ENCODE measurements at regions not wholly inside any gene's neighbourhood (a gene's known extent, or its start where the extent isn't known, plus 50 kb on each side); places are given as distances from the start of the nearest gene placed in this dataset.
"Not testable (repeated sequence)": the region's sequence is repeated elsewhere in the genome, so short reads cannot be mapped to it uniquely, and the experiment has no call there.

DNA sequence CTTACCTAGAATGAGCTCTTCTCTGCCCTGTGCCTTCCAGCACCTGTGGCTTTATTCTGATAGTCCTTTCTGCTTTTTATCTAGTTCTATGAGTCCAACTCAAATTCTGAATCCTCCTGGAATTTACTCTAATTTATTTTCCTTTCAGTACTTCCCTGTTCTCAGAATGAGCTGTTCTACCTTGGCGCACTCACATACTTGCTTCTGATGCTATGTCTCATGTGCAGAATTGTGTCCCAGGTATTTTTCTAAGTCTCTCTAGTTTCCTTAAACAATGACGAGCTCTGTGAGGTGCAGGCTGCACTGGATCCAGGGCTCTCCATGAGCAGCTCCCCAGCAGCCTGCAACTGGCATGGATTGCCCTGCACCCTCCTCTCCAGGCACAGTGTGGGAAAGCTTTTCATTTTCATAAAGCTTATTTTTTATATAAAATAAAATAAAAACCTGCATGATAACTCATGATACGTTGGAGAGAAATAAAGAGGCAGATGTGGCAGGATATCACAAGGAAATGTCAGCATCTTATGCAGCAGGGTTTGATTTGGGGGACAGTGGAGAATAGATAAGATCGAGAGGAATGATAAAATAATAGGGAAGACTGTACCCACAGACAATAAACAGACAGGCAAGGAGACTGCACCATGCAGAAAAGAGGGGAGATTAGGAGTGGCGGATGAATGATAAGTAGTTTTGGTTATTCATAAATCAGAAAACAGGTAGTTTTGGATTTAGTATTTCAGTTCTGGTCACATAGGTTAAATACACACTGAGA lies 258.2 kb upstream of the POM121L12 start:
- no peak for DNase-seq

DNA sequence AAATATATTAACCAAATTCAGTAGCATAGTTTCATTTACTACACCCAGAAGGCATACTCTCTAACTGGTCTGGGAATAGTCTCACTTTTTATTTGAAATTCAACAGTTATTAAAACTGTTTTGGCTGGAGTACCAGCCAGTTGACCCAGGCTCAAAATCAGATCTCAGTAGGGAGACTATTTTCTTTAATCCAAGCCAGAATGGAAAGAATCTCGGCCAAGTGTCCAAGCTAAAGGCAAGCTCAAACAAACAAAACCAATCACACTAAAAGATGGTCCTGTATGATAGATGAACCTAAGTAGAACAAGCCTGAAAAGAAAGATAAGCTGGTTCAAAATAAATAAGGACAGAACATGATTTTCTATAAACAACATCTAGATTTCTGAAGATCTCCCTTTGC lies 259.6 kb upstream of the POM121L12 start:
- DNase-seq: no peak

DNA sequence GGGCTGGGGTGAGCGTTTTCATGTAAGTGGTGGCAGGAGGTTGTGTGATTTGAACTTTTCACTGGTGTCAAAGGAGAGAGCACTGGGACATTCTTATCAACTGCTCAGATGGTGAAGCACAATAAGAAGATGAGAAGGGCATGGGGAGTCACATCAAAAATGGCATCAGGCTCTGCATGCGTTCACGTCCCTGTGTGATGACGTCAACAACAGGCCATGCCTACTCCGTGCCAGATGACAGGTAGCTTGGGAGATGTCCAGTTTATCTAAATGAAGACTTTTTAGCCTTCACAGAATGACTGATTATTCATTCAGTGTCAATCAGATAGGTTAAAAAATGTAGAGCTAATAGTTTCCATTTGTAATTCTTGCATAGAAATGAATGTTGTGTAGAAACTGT lies 264.3 kb upstream of the POM121L12 start:
- no peak for DNase-seq

DNA sequence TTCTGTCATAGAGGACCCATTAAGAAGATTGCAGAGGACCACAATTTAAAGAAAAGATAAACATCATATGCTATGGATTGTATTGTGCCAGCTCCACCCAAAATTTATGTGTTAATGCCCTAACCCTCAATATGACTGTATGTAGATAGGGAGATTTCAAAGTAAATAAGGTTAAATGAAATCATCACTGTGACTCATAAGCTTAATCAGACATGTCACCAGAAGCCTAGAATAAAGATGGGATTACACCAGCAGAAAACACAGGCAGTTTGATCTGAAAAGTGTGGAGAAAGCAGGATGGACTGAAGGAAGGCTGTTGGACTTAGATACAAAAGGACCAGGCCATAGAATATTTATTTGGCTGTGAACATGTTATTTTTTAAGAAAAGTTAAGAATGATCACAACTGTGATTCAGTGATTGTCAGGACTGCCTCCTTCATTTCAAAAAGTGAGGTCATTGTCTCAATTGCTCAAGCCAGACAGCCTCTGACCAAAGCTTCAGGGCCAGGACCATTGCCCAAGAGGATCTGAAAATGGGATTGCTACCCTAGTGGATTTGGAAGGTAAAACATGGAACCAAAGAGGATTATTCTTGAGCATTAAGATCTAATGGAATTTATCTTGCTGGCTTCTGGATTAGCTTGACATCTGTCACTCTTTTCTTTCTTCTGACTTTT lies 270.8 kb upstream of the POM121L12 start:
- no peak for DNase-seq

DNA sequence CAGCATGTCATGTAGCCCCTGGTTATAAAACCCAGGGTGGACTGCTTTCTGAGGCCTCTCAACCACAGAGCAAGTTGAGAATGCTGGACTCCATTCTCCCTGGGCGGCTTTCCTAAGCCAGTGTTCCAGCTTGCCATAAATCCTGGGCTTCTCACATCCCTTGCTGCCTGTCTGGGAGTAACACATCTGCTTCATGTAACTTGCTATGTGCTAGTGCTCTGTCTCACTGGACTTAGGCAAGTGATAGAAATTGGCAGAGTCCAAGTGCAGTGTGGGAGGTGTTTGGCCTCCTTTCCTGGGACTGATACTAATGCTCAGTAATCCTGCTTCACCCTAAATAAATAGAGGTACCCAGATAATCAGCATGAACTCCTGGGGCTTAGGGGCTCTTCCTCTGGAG lies 277.1 kb upstream of the POM121L12 start:
- DNase-seq: no peak

DNA sequence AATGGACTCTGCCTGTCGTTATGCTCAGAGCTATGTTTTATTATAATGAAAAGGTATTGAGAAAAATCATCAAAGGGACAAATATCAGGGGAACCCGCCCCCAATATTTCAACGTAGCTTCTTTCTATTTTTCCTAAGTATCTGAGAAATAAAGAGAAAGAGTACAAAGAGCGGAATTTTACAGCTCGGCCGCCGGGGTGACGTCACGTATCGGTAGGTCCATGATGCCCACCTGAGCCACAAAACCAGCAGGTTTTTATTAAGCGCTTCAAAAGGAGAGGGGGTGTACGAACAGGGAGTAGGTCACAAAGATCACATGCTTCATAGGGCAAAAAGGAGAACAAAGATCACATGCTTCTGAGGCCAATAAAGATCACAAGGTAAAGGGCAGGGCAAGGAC lies 281.6 kb upstream of the POM121L12 start:
- DNase-seq: no peak

DNA sequence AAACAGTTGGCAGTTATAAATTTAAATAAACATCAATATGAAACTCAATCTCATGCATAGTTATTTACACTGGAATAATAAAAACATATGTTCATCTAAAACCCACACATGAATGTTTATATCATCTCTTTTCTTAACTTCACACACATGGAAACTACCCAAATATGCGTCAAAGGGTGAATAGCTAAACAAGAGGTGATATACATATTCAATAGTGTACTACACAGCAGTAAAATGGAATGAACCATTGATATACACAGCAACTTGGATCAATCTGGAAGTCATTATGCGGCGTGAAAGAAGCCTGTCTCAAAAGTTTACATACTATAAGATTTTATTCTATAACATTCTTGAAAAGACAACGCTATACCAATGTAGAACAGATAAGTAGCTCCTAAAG lies 282.5 kb upstream of the POM121L12 start:
- DNase-seq: no peak

DNA sequence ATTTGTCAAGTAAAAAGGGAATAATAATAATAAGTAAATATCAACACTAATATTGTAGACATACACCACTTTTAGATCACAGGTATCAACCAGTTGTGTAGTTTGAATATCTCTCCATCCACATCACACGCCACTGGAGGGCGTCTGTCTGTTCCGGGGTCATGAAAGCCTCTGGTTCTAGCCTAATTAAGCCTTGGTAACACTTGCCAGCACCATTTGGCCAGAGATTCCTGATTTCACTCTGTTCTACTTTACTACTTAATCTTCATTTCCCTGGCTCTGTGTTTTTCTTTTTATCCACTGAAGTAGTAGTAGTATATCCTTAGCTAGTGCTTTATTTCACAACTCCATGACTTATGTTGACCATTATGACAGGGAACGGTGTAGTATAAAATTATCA lies 285.6 kb upstream of the POM121L12 start:
- no peak for DNase-seq

DNA sequence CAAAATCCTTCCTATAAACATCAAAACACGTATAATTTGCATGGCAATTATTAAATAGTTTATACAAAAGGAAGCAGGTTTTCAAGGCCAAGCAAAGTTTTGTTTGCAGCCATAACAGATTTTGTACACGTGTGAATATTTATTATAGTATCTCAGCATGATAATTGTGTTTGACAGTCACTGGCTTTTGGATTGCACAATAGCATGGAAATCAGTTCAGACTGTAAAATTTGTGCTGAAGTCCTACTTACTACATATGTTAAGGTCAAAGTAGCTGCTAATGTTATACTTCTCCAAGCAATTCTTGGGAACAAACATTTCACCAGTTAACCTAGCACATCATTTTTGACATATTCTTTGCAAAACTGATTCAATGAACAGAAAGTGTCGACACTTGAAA lies 287.6 kb upstream of the POM121L12 start:
- no peak for DNase-seq

DNA sequence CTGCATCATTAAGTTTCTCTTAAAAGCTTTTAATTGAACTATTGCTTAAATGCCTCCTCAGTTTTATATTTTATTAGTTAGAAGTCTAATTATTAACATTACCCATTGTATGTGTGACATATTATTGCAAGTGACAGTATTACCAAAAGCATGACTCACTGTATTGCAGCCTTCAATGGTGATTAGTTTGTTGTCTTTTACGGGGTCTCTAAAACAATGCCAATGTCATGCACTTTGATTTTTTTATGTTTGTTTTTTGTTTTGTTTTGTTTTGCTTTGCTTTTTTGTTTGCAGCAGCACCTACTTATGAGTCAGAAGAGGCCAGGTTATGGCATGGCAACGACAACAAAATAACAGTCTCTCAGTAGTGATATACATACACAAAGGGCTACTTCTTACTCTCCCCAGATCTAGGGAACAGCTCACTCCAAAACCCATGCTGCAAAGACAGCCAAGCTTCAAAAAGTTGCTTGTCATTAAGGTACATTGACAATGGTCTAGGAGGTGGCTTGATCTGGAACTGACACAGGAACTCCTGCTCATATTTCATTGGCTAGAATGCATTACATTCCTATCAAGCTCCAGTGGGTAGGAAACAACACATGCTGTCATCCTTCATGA lies 293.7 kb upstream of the POM121L12 start:
- DNase-seq: no peak

DNA sequence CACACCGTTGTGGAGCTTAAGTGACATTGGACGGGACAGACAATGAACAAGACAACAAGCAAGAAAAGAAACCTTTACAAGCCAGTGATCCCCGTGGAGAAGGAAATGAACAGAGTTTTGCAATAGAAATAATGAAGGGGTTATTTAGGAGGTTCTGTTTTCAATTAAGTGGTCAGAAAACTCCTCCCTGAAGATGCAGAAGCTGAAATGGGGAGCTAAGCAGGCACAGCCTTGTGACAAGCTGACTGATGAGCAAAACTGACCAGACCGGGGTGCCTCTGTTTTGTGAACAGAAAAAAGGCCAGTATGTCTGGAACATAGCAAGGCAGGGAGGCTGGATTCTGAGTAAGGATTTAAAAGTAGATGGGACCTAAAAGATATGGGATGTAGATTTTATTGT lies 299.8 kb upstream of the POM121L12 start:
- no peak for DNase-seq

DNA sequence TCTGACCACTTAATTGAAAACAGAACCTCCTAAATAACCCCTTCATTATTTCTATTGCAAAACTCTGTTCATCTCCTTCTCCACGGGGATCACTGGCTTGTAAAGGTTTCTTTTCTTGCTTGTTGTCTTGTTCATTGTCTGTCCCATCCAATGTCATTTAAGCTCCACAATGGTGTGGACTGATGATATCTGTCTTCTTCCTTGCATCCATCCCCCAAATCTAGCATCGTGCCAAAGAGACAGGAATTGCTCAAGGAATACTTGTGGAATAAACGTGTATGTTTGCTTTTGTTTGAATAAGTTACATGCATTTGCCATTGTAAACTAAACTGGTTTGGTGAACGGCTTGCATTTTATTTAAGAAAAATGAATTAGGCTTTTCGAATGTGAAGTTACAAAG lies 306.8 kb upstream of the POM121L12 start:
- DNase-seq: not testable (repeated sequence)

DNA sequence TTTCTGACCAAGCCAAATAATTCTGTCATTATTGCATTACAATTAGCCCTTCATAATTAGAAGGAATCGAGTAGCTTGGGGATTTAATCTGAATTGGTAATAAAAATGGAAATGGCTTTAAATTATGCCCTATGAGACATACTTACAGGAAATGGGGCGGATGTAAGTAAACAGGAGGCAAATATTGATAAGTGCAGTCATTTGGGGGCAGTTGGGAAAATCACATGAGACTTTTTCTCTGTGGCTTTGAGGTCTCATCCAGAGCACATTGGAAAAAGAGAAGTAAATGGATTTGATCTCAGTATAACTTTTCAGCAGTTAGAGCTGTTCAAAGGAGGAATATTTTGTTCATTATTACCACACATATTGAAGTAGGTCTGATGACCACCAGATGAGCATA lies 307.8 kb upstream of the POM121L12 start:
- no peak for DNase-seq

DNA sequence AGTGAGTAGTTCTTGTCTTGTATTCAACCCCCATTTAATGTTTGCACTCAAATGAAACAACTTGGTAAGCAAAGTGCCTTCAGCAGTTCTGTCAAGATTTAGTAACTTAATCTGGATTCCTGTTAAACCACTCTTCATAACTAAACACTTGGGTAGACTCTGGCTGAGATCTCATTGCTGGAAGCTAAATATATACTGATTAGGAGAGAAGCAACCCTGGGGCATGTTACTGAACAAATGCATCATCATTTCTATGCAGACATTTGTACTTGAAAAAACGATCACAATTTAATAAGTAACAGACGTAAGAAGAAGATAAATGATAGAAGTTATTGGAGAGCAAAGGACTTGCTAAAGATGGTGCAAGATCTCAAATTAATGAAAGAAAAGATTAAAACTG lies 308.4 kb upstream of the POM121L12 start:
- no peak for DNase-seq

DNA sequence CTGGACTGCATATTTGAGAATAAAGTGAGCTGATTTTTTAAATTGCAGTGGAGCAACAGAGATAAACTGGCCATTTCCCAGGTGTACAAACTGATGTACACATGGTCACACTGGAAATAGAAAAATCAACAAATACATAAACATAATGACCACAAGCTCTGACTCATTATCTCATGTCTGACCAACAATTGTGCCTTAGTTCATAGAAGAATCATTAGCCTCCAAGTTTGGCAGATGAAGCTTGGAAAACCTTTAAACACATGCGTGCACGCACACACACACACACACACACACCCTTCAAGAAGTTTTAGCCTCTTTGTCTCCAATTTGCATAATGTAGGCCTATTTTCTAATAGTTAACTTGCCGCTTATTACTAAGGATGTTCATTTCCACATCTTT lies 308.9 kb upstream of the POM121L12 start:
- DNase-seq: no peak

DNA sequence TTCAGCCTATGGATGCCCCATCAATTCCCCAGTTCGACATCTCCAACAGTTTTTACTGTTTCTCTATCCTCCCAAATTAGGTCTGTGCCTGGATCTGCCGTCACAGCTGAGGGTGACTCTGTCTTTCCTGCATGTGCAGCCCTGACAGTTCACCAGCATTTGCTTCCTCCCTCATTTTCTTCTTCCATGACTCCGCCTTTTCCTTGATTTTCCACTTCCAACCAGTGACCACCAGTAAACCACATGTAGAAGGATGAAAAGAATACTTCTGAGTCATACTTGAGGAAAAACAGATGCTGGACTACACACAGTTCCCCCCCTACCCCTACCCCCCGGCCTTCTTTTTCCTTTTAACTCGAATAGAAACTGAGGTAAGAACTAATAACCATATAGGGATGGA lies 311.8 kb upstream of the POM121L12 start:
- no peak for DNase-seq

DNA sequence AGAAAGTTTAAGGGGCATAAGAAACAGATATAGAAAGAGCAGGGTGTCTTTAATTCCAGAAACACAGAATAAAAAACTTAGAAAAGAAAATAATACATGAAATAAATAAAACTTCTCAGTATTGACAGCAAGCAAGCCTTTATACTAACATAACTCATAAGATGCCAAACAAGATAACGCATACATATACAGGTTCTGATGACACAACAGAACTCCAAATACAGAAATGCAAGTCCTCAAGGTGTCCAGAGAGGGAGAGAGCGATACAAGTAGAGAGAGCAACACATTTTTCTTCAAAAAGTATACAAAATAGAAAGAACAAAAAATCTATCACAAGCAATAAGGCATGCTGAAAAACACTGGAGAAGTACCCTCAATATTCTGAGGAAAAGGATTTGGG lies 314.6 kb upstream of the POM121L12 start:
- no peak for DNase-seq

DNA sequence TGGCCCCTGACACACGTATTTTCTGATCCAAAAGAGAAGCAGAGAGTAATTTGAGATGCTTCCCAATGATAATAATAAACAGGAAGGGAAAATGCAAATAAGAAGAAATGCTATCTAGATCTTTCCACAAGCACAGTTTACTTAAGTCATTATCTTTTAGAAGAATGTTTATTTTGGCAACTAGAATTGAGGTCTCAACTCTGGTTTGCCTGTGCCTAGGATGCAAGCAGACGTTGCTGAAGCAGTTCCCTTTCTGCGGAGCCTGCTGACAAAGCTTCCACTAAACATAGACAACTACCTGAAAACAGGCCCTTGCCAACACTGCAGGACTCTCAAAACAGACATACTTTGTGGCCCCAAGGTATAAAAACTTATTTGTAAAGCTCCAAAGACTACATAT lies 315.8 kb upstream of the POM121L12 start:
- DNase-seq: no peak

DNA sequence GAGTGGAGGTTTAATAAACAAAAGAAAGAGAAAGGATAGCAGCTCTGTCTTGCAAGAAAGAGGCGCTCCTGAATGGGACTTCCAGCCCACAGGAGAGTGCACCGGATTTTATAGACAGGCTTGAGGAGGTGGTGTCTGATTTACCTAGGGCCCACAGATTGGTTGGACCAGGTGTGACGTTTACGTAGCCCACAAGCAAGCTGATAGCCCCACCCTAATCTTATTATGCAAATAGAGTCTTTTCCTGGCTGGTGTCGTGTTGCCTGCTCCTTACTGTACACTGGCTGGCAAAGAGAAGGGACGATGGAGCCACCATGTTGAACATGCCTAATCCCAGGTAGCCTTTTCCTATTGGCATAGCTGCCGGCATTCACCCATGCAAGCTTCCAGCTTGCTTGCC lies 319.7 kb upstream of the POM121L12 start:
- no peak for DNase-seq

DNA sequence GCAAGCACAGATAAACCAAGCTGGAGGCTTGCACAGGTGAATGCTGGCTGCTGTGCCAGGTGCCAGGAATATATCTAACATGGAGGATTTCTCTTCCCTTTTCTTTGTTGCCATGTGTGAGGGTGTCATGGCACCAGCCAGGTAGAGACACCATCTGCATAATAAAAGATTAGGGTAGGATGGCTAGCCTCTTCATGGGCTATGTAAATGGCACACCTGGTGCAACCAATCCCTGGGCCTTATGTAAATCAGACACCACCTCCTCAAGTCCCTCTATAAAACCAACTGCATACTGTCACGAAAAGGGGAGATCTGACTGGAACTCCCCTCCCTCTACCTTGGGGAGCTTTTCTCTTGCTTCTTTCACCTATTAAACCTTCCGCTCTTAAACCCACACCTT lies 322.5 kb upstream of the POM121L12 start:
- no peak for DNase-seq

DNA sequence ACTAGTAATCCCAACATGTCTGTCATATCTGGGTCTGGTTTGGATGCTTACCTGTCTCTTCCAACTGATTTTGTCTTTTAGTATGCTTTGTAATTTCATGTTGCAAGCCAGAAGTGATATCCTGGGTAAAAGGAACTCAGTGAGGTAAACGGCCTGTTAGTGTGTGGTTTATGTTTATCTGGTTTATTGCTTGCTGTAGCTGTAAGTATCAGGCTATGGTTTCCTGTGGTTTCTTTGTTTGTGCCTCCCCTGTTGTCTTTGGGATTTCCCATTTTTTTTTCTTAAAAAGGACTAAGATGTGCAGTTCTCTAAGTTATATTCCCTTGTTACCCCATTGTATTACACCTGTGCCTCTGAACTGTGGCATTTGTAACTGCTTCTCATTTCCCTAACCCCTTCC lies 323.5 kb upstream of the POM121L12 start:
- DNase-seq: no peak

DNA sequence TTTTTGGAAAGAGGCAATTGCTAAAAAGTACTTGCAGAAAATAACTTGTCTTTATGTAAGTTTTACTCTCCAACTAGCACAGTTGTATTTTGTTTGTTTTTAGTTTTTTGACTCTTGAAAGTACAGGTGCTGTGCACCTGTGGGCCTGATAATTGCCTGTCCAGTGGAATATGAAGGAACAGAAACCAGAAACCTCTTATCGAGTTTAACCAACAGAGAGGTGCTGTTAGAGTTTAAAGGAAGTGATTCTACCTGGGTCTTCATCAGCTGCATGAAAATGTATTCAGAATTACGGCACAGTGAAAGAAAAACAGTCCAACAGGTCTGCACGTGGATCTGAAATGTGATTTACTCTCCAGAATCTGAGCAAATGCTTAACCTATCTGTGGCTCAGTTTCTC lies 326.6 kb upstream of the POM121L12 start:
- DNase-seq: no peak

DNA sequence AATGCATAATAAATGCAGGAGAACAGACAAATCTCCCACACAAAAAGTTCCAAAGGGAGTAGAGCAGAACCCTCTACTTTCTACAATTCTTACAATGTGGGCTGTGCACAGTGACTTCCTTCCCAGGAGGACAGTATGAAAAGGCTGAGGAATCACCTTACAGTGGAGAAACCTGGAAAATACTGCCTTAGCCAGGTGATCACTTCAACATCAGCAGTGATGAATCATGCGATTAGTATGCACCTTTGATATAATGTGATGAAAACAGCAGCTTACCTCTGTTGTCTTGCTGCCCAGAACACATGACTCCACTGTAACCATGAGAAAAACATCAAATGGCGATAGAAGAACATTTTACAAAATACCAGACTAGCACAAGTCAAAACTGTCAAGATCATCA lies 329.7 kb upstream of the POM121L12 start:
- DNase-seq: no peak

DNA sequence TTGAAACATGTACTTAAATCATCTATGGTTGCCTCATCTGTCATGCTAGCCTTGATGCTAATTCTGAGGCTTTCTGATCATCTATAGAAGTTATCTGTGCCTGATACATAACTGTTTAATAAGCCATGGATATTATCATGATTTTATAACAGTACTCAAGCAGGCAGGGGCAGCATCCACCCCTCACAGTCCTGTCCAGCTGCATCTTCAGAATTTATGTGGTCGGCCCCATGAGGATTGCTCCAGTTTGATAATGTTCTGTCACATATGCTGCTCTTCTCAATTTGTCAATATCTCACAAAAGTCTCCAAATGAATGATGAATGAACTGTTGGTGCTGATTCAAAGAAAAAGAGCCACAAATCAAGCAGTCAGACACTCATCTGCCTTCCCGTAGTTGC lies 335.1 kb upstream of the POM121L12 start:
- no peak for DNase-seq

All from CD4-positive, alpha-beta T cell treated with Interleukin-4 for 4 hours (primary cell).